ENCODE measurements at regions not wholly inside any gene's neighbourhood (a gene's known extent, or its start where the extent isn't known, plus 50 kb on each side); places are given as distances from the start of the nearest gene placed in this dataset.
"Not testable (repeated sequence)": the region's sequence is repeated elsewhere in the genome, so short reads cannot be mapped to it uniquely, and the experiment has no call there.

DNA sequence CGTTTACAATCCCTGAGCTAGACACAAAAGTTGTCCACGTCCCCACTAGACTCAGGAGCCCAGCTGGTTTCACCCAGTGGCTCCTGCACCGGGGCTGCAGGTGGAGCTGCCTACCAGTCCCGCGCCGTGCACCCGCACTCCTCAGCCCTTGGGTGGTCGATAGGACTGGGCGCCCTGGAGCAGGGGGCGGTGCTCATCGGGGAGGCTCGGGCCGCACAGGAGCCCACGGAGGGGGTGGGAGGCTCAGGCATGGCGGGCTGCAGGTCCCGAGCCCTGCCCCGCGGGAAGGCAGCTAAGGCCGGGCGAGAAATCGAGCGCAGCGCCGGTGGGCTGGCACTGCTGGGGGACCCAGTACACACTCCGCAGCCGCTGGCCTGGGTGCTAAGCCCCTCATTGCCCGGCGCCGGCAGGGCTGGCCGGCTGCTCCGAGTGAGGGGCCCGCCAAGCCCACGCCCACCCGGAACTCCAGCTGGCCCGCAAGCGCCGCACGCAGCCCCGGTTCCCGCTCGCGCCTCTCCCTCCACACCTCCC, 1996.0 kb downstream of the PCDH7 start:
- not testable (repeated sequence) for TF ChIP-seq POLR2A (IDR thresholded peaks at IDR 0.05; ENCODE audit: low read length); GATA1 (IDR thresholded peaks at IDR 0.05; ENCODE audit: low read depth, low read length)
